ENCODE measurements at regions not wholly inside any gene's neighbourhood (a gene's known extent, or its start where the extent isn't known, plus 50 kb on each side); places are given as distances from the start of the nearest gene placed in this dataset.
"Not testable (repeated sequence)": the region's sequence is repeated elsewhere in the genome, so short reads cannot be mapped to it uniquely, and the experiment has no call there.

DNA sequence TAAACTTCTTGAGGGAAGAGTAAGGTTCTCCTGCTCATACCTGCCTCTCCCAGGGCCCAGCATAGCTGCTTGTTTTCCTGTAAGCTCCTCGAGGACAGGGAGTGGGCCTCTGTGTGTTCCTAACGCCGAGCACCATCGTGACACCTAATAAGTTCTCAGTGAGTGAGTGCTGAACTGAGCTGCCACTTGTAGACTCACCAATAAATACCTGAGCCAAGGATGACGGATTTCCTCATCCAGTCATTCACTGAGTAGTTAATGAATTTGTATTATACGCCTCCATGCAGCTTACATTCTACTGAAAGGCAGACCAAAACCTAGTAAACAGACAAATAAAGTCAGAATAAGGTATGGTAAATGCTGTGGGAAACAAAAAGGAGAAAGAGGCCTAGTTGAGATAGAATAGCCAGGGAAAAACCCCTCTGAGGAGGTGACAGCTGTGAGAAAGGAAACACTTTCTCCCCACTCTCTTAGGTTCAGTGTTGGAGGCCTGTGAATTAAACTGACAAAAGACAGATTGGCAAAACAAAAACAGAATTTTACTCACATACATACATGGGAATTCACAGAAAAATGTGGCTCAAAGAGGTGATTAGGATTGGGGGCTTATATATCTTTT, 138.6 kb downstream of the B3GNT2 start:
- no peak for DNase-seq (ENCODE audit: low read depth in 2 of 2)

DNA sequence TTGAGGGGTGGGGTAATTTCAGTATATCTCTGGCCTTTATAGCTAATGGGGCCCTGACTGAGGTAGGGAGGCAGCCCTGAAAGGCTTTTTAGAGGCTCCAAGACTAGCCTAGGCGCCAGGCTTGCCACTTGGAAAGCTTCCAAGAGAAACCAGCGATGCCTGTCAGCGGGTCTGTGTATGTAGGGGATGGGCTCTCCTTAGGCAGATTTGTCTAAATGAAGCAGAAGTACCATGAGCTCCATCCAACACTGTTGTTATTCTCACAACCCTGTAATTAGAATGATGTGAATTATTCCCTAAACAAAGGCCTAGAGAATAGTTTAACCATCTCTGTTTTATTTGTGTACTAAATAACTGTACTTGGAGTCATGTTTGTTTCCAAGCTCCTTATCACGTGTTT, 138.1 kb downstream of the B3GNT2 start:
- DNase-seq (ENCODE audit: low read depth in 2 of 2), result no peak

DNA sequence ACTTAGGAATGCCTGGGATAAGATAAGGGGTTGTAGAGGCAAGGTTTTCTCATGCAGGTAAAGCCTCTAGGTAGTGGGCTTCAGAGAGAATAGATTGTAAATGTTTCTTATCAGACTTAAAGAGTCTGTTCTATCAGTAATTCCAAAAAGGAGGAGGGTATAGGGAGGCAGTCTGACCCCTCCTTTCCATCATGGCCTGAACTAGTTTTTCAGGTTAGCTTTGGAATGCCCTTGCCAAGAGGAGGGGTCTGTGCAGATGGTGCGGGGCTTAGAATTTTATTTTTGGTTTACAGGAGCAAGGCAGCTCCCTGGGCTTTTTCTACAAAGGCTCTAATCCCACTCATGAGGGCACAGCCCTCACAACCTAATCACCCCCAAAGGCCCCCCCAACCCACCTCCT, 135.0 kb downstream of the B3GNT2 start:
- DNase-seq (ENCODE audit: low read depth in 2 of 2), result no peak

DNA sequence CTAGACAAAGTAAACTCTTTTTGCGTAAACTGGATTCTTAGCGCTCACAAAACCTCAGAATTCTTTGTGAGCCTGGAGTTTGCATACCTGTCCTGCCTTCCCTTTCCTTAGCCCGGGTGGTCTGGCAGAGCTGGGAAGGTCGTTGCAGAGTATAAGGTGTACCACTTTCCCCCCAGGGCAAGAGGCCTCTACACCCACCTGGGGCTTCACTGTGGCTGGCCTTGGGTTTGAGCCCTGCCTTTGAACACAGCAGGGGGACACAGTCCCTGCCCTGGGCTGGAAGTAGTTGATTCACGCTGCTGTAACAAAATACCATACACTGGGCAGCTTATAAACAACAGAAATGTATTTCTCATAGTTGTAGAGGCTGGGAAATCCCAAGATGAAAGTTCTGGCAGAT, 133.9 kb downstream of the B3GNT2 start:
- no peak for DNase-seq (ENCODE audit: low read depth in 2 of 2)

DNA sequence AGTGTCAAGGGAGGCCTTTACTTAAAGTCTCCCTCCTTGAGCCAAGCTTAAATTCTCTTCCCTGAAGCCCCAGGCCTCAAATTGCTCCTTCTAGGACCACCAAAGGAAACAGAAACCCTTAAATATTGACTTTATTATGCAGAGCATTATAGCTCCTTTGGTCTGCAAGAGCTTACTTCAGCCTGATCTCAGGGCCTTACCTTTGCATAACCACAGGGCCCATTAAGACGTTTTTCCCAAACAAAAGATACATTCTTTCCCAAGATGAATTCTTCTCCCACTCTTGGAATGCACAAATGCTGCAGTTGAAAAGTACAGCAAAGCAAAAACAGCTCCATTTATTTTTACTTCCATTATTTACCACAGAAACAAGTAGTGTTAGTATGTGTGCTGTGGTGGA, 130.8 kb downstream of the B3GNT2 start:
- no peak for DNase-seq (ENCODE audit: low read depth in 2 of 2)

DNA sequence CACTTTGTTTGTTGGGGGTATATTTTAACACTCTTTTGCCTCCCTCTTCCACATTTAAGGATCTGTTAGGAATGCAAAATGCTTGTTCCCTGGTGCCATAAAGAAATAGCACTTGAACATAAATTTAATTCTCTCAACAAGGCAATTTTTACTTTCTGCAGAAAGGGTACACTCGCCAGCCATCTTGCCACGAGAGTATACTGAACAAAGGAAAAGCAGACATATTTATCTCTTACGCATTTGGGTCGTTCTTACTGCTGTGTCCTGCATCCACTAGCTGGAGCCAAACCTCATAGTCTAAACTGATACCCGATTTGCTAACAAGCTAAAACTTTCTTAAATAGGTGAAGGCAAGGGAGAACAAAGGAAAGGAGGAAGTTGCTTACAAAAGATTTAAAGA, 129.5 kb downstream of the B3GNT2 start:
- no peak for DNase-seq (ENCODE audit: low read depth in 2 of 2)

DNA sequence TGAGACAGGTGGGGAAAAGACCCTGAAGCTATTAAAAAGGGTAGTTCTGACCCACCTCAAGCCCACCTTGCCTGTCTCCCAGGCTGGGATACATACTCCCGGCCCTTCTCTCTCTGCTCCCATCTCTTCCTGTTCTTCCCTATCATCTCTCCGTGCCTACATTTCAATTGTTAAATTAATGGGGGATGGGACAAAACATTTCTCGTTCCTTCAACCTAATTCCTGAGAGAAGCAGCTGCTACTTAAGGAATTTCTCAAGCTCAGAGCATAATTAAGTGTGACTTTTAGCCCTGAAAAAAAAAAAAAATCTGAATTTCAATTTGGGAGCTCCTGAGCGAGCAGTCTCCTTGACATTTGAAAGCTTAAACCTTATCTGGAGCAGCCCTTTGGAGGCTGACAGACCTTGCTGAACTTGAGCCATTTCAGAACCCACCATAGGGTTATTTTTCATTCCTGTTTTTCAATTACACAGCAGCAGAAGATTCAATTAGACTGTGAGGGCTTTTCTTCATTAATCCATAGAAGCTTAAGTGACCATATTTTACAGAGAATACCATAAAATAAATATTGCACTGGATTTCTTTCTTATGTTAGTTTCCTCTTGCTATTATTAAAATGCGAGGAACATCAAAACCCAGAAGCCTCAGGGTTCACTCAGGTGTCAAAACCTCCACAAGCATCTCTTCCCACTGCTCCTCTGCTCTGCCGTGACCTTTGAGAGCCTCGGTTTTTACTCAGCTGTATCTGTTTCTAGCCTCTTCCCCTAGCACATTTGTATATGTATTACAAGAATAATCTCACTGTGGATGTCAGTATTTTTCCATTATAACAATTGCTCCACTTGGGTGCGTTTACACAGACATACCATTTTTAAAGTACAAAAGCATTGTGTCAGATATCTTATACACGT, 125.7 kb downstream of the B3GNT2 start:
- DNase-seq (ENCODE audit: low read depth in 2 of 2), result no peak

DNA sequence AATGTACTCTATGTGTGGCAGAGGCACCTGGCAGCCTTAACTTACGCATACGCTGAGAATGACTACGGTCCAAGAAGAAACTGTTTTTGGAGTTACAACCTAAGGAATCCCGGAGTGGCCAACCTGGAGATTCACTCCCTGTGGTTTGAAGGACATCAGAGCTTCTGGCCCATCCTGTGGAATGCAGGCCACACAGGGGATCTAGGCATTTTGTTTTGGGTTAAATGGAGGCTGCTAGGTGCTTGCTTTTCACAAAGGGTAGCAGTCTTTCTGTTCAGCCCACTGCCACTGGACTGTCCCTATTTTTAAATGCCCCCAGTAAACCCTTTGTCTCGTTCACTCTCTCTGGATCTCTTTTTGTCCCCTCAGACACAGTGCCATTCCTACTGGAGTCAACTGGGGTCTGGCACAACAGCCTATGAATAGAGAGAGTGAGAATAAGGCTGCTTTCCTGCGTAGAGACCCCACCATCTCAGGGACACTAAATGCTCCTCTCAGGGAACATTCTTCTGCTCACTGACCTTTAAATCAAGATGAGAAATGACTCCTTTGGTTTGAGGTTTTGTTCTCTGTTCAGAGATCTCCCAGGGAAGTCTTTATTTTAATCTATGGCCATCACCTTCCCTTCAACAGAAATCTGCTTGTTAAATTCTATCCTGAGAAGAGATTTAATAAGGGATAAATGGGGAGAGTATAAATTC, 124.9 kb downstream of the B3GNT2 start:
- no peak for DNase-seq (ENCODE audit: low read depth in 2 of 2)

DNA sequence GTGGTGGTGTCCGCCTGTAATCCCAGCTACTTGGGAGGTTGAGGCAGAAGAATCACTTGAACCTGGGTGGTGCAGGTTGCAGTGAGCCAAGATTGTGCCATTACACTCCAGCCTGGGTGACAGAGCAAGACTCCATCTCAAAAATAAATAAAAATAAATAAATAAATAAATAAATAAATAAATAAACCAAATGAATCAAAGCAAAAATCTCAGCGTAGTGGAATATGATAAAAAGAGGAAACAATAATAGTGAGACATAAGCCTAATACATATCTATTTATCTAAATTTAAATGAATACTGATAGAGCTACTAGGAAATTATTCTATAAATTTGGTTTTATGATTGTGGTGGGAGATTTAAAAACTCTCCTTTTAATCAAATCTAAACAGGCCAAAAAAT, 124.2 kb downstream of the B3GNT2 start:
- DNase-seq (ENCODE audit: low read depth in 2 of 2), result not testable (repeated sequence)

DNA sequence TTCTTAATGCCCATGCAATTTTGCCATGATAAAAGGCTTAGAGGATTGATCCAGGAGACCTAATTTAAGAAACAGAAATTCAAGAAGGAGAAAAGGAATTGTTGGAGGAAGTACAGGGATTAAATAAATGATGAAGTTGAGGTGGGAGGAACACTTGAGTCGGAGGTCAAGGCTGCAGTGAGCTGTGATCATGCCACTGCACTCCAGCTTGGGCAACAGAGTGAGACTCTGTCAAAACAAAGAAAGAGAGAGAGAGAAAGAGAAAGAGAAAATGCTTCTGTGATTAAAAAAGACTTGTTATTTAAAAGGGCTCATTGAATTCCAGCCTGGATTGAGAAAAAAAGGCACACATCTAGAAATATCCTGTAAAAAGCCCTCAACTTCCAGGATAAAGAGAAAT, 123.2 kb downstream of the B3GNT2 start:
- DNase-seq (ENCODE audit: low read depth in 2 of 2), result no peak

DNA sequence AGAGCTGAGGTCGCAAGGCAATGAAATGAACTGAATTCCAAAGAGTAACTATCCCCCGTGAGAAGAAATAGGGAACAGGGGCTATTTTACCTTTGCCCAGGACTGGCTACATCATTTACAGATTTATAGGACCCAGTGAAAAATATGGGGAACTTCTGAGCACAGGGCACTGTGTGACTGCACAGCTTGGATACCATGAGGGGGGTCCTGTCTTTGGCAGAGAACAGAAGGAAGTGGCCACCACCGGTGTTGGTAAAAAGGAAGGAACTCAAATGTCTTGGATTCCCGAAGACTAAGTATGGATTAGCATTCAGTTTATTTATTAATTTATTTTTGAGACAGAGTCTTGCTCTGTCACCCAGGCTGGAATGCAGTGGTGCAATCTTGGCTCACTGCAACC, 119.6 kb downstream of the B3GNT2 start:
- no peak for DNase-seq (ENCODE audit: low read depth in 2 of 2)

DNA sequence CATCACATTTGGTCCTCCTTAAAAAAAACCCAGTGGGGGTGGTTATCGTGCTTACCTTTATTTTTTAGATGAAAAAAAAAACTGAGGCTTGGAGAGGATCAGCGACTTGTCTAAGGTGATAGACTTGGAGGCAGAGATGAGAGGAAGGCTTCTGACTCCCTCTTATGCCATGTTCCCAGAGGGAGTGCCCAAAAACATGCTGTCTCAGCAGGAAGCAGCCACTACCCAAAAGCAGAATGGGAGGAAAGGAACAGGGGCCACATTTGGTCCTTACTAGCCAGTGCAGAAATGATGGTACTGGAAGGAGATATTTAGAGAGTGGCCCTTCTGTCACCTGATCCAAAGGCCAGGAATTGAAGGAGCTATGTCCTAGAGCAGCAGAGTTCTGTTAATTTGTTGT, 118.4 kb downstream of the B3GNT2 start:
- no peak for DNase-seq (ENCODE audit: low read depth in 2 of 2)

DNA sequence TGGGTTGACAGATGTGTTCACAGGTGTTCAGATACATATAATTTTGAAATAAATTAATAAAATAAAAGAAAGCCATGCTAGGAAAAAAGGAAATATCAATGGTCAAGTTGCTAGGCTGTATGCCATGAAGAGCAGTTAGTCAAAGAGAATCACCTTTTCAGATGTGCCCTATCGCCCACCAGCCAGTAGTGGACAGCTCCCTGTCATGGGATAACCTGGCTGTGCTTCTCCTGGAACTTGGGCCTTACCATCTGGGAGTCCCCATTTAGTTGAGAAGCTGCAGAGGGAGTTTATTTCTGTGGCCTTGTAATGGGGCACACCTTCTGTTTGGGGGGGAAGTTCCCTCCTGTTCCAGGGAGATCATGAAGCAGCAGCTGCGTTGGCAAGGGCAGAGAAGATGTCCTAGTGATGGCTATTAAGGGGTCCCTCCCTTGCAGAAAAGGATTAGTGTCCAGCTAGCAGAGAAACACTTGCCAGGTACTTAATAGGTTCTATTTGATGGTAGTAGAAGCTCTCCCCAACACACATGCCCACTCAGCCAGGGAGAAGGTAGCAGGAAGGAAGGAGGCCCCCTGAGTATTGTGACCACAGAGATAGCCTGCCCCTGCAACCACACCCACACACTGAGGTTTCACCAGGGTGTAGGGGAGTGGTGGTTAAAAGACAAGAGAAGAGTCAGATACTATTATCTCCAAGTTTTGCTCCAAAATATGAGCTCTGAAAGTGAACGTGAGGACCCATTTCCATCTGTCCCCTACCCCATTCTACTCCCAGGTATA, 117.7 kb downstream of the B3GNT2 start:
- DNase-seq (ENCODE audit: low read depth in 2 of 2), result no peak

DNA sequence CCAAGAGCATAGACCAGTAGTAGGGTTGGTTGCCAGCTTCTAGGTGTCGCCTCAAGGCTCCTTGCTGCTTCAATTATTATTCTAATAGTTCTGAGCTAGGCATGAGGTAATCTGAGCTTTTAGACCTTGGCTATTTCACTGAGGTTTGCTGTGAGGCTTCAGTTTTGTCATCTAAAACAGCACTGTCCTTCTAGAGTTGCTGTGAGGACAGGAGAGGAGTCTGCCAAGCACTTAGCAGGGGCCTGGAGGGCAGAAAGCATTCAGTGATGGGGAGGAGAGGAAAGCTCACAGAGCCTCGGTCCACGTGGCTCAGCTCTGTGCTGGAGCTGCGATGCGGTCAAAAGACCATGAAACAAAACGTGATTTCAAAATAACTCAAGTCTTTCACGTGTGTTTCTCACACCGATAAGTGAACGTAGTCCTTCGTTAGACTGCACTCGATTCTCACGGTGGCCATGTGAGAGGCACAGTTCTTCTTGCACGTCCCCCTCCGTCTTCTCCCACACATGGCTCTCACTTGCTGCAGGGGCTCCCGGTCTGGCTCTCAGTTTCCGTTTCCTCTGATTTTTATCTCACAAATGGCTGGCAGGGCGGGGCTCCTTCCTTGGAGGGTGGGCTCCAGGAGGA, 113.7 kb downstream of the B3GNT2 start:
- no peak for DNase-seq (ENCODE audit: low read depth in 2 of 2)

DNA sequence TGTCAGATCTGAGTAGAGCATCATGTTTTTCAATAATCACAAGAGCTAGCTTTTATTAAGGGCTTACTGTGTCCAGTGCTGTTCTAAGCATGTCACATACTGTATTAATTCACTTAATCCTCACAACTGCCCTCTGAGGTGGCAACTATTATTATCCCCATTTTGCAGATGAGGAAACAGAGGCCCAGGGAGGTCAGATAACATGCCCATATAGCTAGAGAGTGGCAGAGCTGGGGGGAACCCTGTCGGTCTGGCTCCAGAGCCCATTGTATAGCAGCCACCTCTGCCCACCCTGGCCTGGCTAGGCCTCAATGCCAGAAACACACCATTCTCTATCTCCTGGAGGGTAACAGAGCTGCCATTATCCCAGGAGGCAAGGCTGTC, 113.2 kb downstream of the B3GNT2 start:
- DNase-seq (ENCODE audit: low read depth in 2 of 2), result no peak

DNA sequence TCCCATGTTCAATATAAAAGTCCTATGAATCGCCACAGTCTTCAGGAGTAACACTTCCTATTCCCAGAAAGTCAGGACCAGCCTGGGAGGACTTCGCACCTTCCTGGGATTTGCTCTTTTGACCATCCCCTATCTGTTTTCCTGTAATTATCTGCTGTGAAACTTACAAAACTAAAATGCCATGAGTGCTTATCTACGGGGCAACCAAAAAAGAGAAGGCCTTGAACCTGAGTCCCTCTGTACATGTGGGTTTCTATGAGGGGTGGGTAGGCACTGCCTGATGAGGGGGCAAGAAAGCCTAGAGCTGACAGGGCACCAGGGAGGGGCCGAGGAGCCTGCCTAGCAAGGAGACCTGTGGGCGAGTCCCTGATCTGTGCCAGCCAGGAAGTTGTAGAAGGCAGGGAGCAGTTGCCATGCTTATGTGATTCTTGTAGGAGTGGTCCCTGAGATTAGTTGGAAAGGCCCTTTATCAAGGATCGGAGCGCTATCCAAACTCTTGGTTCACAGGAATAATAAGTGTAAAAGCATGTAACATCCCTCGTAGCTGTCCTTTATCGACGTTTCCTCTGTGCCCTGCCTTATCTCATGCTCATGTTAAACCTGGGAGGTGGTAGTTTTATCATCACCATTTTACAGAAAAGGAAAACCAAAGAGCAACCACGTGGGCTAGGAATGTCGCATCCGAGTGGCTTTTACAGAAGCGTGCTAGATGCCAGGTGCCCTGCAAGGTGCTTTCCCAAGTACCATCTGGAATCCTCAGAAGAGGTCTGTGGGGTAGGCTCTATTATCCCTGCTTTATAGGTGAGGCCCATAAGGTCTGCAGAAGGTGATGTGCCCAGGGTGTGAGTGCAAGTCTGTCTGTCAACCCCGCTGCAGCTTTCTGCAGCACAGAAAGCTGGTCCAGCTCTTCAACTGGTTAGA, 111.8 kb downstream of the B3GNT2 start:
- DNase-seq (ENCODE audit: low read depth in 2 of 2), result no peak

DNA sequence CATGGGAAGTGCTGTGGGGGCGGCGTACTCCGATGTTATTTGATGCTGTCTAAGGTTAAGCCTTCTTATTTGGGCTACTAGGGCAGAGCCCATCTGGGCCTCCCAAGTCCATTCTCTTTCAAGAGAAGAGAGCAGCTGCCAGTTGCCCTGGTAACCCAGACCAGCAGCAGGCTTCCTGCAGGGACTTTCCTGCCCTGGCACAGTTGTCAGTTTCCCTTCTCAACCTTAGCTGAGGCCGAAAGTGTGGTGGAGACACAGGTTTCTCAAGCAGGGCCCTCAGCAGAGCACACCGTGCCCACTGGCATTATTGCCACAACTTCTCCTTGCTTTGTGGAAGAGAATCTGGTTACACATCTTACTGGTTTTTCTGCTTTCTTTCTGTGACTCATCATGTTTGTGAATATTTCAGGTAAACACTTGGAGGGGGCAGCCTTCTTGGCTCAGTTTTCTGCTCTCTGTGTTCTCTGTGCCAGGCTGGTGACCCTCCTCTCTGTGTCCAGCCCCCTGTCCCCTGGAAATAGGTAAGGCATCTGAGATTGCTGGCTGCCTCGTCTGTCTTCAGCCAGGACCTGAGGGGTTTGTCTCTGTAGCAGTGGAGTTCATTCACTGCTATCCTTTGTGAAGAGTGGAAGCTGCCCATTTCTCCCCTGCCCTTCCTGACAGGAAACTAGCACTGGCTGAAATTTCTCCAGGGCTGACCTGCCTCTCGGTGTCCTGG, 111.0 kb downstream of the B3GNT2 start:
- peak in 1 of 2 donors; percentile 28 for DNase-seq (ENCODE audit: low read depth in 2 of 2)

DNA sequence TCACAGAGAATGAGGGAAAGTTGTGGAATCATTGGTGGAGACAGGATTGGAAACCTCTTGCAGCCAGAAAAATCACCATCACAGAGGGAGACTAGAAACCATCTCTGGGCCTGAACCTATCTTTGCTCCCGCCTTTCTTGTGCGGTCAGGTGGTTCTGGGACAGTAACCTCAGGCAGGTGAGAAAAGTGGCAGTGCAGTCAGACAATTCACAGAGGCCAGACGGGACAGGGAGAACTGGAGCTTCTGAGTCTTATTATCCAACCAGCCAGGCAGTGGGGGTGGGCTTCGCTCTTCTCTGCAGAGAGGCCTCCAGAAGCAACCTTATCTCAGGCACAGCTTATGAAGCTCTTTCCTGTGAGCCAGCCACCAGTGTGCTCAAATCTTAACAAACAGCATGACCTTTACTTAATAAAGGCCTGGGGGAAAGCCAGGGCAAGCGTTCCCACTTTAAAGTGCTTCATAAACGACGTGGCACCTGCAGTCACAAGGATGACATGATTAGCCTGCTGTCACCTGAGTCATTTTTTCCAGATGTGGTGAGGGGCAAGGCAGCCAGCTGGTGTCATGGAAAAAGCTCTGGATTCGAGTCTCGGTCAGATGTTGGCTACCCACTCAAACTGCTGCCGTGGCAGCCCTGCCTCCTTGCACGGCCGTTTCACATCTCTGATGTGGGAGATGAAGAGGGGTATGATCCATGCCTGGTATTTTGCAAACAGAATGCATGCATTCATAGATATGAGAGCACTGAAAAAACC, 109.7 kb downstream of the B3GNT2 start:
- peak; percentile 52 to 61 for DNase-seq (ENCODE audit: low read depth in 2 of 2)
